ENCODE measurements at regions not wholly inside any gene's neighbourhood (a gene's known extent, or its start where the extent isn't known, plus 50 kb on each side); places are given as distances from the start of the nearest gene placed in this dataset.

GRCh38 chrX:20363275-20363674, 96.6 kb upstream of the RPS6KA3 start:
- no peak for DNase-seq

DNA sequence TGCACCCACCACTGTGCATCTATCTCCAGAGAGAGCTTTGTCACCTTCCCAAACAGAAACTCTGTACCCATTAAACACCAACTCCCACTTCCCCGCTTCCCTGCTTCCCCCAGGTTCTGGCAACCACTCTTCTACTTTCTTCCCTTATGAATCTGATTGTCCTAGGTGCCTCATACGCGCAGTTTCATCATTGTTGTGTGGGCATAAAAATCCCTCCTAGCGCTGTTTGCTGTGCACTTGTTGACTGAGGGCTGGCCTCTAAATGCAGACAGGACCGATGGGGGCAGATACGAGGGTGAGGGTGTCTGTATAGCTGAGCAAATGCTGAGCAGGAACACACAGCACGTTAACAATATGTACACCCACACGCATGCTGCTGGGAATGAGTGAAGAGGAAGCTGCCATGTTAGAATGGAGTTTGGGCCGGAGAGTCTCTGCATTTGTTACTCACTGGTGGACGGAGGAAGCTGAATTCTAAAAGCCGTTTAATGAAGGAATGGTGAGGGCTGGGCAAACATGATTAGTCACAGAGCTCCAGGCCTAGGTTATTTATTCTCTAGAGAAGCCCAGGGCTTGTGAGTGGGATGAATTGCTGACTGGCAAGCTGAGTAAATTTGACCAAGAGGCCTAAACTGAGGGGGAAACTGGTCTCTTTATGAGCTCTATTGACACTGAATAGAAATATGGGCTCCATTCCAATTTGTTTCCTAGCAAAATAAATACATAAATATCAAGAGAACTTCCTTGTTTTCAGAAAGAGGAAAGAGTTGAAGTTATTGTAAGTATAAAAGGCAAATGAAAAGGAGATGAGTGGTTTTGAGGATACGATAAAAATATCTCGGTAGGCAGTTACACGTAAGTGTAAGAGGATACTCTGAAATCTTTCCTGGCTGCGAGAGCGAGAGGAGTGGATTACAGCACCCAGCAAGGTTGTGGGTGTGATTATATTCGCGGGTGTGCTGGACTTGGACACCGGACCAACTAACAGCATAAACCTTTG, 95.9 kb upstream of the RPS6KA3 start:
- DNase-seq = peak; percentile 81

GRCh38 chrX:20361890-20362262, 95.2 kb upstream of the RPS6KA3 start:
- DNase-seq = peak; percentile 50

DNA sequence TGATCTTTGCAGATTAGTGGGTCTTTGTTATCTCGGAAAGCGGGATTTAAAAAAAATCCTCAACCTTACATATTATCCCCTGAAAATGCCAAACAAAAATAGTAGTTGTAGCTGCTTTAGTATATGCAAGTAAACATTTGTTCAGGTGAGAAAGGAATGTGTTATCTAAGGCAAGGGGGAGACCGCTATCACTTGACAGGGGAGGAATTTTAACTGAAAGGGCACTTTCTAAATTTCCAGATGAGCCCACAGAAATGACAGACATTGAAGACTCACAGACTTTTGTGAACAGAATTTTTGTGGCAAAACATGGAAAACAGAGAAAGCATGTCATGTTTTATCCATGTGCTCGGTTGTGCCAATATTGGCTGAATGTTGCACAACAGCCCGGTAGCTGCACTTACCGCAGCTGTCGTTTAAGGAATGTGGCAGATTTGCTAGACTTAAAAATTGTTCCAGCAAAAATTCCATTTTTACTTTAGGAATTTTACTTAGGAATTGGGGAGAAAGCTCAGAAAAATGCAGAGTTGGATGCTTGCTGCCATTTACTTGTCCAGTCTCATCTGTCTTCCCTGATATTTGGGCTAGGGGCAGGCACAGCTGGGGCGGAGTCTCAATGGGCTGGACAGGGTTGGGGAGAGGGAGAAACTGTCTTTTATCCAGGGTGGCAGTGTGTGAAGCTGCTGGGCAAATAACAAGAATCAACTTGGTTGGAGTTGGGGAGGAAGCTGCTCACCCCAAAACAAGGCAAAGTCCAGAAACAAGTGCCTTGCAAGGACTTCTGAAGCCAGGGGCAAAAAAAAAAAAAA, 94.6 kb upstream of the RPS6KA3 start:
- DNase-seq = no peak

DNA sequence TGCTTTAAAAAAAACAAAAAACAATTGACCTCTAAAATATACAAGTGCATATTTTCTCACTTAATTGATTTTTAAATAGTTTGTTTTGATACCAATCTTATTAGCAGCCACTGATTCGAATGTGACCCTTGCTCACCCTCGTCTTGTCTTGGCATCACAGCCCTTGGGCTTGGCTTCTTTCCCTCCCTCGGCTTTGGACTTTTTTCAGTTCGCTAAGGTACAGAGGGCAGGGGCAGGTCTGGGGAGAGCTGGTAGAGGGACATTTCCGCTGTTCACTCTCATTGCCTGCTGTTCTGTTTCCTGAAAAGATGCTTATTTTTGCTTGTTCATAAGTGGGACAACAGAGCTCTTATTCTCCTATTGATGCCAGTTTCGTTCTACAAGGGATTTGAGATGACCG, 88.5 kb upstream of the RPS6KA3 start:
- DNase-seq = no peak

DNA sequence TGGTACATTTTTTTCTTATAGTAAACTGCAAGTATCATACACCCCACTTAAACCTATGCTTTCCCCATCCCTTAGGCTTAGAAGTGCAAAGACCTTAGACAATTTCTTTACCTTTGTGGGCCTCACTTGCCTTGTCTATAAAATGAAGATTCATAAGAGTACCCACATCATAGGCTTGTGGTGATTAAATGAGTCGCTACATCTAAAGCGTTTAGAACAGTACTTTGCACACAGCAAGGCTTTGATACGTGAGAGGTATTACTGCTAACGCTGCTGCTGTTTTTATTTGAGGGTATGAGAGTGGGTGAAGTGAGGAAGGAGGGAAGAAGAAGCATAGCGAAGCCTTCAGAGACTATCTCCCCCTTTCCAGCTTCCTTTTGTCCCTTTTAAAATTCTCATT, 87.8 kb upstream of the RPS6KA3 start:
- DNase-seq = no peak

DNA sequence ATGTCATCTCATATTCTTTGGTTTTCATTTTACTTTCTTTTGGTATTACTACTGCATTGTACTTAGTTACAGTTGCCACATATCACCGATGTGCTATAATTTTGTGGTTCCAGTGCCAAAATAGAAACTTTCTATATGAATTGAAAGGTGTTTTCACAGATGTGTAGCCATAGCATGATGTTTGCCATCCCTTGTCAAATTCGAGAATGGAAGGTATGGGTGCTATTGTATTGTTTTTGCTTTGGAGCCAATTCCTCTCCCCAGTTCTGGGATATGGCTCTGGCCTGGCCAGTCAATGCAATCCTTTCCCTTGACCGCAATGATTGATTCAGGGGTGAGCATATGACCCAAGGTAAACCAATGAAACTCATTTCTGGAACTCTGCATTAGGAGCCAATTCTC, 86.2 kb upstream of the RPS6KA3 start:
- DNase-seq = no peak

GRCh38 chrX:20352504-20352903, 85.8 kb upstream of the RPS6KA3 start:
- DNase-seq = no peak

GRCh38 chrX:20350596-20350995, 83.9 kb upstream of the RPS6KA3 start:
- no peak for DNase-seq

GRCh38 chrX:20348139-20348538, 81.4 kb upstream of the RPS6KA3 start:
- DNase-seq = no peak

- DNase-seq = no peak
These were observed 80.8 kb upstream of the RPS6KA3 start for GRCh38 chrX:20347481-20347880.

GRCh38 chrX:20333672-20334071, 67.0 kb upstream of the RPS6KA3 start:
- DNase-seq = no peak

DNA sequence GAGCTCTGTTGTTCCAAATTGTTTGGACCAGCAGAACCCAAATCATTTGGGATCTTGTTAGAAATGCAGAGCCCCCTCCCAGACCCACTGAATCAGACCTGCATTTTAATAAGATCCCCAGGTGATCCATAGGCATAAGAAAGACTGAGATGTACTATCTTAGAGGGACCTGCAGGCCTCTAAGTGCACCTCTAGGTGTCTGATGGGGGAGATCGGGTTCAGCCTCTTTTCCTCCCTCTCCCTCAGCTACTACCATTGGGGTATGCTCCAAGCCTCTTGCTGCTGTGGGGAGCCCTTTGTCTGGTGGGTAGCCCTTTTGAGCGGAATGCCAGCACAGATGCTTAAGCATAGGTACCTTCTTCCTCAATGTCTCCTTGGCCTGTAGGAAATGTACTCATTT, 63.8 kb upstream of the RPS6KA3 start:
- no peak for DNase-seq

DNA sequence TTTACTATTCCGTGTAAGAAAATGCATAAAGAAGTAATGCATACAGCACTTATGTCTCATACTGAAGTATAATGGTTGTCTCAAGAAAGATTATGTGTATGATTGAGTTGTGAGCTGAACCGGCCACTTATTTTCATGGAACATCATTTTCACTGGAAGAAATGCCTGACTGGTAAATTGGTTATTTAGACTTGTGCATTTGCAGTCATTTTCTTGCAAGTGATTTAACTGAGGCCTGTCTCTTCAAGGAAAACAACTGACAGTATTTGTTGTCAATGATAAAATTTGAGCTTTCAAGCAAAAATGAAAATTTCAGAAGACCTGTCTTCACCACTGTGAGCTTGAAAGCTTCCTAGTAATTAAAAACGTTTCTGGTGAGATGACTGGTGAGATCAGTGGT, 62.7 kb upstream of the RPS6KA3 start:
- DNase-seq = no peak

GRCh38 chrX:20325786-20326388, 59.2 kb upstream of the RPS6KA3 start:
- no peak for DNase-seq

DNA sequence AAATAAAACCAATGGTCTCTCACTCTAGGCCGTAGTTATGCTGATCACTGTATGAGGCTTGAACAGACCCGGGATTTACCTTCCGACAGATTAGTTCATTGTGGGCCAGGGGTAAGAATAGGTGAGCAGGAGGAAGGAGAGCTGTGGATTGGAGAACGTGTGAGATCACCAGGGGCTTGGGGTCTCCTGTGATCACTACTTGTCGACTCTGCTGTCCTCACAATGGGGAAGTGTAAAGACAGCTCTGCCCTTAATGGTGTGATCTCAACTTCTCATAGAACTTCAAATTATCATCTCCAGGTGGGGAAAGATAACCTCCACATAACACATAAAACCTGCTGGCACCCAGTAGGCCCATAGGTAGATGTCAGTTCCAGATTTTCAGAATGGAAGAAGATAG, 56.2 kb upstream of the RPS6KA3 start:
- no peak for DNase-seq

DNA sequence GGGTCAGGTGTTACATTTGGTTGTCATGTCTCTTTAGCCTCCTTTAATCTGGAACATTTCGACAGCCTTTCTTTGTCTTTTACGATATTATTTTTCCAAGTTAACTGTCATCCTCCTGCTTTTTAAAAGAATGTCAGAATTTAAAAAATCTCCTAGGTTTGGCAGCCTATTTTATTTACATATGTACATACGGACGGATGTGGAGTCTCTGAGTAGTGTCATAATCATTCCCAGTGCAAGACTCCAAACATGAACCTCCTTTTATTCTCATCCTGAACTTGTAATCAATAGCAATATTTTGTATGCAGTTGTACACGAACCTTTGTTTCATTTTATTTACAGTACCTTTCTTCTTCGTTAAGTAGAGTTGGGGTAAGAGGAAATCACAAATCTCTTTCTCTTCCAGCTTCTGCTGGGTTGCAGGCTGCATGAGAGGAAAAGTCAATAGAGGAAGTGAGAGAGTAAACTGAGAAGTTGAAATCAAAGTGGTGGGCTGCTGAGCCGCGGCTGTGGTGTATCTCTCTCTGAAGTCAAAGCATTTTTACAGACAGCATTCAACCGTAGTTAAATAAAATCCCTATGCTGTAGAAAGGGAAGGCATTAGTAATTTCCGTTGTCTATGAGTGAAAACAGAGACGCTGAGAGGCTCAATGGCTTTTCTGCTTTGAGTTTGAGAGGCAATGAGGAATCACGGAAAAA, 53.9 kb upstream of the RPS6KA3 start:
- peak; percentile 29 for DNase-seq

DNA sequence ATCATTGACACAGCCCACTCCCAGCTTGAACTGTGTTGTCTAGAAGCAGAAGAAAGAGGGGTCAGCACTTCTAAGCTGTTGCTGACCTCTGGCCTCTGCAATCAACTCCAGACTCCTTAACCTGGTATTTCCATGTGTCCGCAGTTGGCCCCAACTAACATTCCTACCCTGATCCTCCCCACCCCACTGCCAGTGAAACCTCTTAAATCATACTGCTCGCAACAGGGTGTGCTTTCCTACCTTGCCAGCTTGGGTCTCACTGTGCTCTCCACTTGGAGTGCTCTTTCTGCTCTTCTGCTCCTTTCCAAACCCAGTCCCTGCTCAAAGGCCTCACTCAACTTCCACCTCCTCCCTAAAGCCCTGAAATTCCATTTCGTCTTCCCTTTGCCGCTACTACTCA, 52.3 kb upstream of the RPS6KA3 start:
- DNase-seq = no peak

DNA sequence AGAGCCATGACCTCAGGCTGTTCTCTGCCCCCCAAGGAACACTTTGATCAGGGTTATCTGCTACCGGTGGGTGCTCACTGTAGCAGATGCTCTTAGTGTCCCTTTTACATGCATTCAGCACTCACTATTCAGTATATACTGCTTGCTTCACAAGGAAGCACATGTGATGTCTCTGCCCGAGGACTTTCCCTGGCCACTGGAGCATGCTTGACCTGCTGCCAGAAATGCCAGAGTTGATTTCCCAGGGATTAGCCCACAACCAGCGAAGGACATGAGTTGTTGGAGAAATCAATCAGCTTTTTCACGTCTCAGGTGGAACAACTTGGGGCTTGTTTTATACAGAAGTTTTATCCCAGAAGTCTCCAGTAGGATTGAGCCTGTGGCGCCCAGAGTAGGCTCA, 51.2 kb upstream of the RPS6KA3 start:
- DNase-seq = no peak

All from NCI-H510A treated with DMSO at 0.1 percent for 48 hours (cell line).